ENCODE measurements at regions not wholly inside any gene's neighbourhood (a gene's known extent, or its start where the extent isn't known, plus 50 kb on each side); places are given as distances from the start of the nearest gene placed in this dataset.

DNA sequence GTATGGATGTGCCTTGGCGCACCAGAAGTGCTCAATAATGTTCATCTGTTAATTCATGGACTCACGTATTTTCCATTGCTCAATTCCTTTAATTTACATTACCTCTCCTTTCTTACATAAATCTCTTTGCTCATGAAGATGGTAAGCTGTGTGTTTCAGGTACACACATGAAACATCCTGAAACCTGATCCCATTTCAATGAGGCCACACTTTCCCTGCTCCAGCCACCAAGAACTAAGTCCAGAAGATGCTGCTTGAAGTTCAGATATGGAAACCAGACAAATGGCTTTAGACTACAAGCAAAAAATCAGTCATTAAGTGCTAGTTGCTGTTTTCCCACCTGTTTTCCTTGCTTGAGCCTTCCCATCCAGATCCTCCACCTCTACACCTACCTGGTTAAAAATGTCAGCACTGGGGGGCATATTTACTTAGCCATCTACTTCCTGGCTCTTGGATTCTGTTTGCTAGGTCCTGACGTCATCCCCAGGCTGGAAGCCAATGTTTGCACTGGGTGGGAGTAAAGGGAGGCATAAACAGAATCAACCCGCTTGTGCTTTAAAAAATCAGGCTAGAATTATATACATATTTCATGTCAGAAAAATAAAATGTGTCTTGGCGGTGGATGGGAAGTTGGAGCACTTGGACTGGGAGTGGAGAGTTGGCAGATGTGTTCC is 309.7 kb downstream of the OSR1 start (continued):
- TF ChIP-seq ZNF280D (CRISPR knock-in tag; IDR thresholded peaks at IDR 0.05) (no peak), GPN1 (CRISPR knock-in tag; IDR thresholded peaks at IDR 0.05; ENCODE audit: borderline replicate concordance) (no peak), CTCF (CRISPR knock-in tag; IDR thresholded peaks at IDR 0.05) (peak; percentile 12; the same call in 1 of the 2 replicates), ISX (CRISPR knock-in tag; conservative IDR thresholded peaks at IDR 0.05) (no peak), PHF5A (CRISPR knock-in tag; IDR thresholded peaks at IDR 0.05; ENCODE audit: low read depth, unreplicated experiment) (no peak), POGK (CRISPR knock-in tag; conservative IDR thresholded peaks at IDR 0.05) (0 out of 2 replicates have a peak, but pooled peaks have one; percentile 36), ASH2L (IDR thresholded peaks at IDR 0.05; ENCODE audit: insufficient read length, low read depth, low read length) (peak; percentile 72), CREB3 (CRISPR knock-in tag; IDR thresholded peaks at IDR 0.05) (no peak), FOXM1 (CRISPR knock-in tag; IDR thresholded peaks at IDR 0.05) (no peak), FLYWCH1 (CRISPR knock-in tag; IDR thresholded peaks at IDR 0.05) (no peak), MYNN (CRISPR knock-in tag; IDR thresholded peaks at IDR 0.05; ENCODE audit: low read depth) (no peak), SIX1 (CRISPR knock-in tag; IDR thresholded peaks at IDR 0.05; ENCODE audit: borderline replicate concordance) (peak; percentile 91; the same call in 1 of the 2 replicates), ZNF556 (CRISPR knock-in tag; IDR thresholded peaks at IDR 0.05; ENCODE audit: borderline replicate concordance) (no peak), SP140L (CRISPR knock-in tag; IDR thresholded peaks at IDR 0.05; ENCODE audit: borderline replicate concordance) (no peak)
- TF ChIP-seq, protein P1, sequence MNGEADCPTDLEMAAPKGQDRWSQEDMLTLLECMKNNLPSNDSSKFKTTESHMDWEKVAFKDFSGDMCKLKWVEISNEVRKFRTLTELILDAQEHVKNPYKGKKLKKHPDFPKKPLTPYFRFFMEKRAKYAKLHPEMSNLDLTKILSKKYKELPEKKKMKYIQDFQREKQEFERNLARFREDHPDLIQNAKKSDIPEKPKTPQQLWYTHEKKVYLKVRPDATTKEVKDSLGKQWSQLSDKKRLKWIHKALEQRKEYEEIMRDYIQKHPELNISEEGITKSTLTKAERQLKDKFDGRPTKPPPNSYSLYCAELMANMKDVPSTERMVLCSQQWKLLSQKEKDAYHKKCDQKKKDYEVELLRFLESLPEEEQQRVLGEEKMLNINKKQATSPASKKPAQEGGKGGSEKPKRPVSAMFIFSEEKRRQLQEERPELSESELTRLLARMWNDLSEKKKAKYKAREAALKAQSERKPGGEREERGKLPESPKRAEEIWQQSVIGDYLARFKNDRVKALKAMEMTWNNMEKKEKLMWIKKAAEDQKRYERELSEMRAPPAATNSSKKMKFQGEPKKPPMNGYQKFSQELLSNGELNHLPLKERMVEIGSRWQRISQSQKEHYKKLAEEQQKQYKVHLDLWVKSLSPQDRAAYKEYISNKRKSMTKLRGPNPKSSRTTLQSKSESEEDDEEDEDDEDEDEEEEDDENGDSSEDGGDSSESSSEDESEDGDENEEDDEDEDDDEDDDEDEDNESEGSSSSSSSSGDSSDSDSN (CRISPR knock-in tag; IDR thresholded peaks at IDR 0.05): no peak
- TF ChIP-seq, protein P2, sequence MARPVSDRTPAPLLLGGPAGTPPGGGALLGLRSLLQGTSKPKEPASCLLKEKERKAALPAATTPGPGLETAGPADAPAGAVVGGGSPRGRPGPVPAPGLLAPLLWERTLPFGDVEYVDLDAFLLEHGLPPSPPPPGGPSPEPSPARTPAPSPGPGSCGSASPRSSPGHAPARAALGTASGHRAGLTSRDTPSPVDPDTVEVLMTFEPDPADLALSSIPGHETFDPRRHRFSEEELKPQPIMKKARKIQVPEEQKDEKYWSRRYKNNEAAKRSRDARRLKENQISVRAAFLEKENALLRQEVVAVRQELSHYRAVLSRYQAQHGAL (CRISPR knock-in tag; IDR thresholded peaks at IDR 0.05; ENCODE audit: not compliant biosample characterization): no peak
